OCI-LY3 (cell line): ENCODE measurements at regions not wholly inside any gene's neighbourhood (a gene's known extent, or its start where the extent isn't known, plus 50 kb on each side); places are given as distances from the start of the nearest gene placed in this dataset.

Source experiments
- H2AFZ ChIP-seq: fragments of 200-600, 300-600 bp; shearing (Covaris generic); 2 replicates; pipeline ENCODE4 v1.6.0; 2014; ENCODE audit warnings: antibody characterized with exemption, low read depth, low read length
- H3K27ac ChIP-seq: fragments of 200-600, 300-600 bp; sonication (generic); 2 replicates; pipeline ENCODE4 v1.5.1; 2014; ENCODE audit warnings: mild to moderate bottlenecking, low read length, moderate library complexity, mixed read lengths
- H3K27me3 ChIP-seq: fragments of 200-600, 300-600 bp; sonication (generic); 2 replicates; pipeline ENCODE4 v1.6.1; 2014; ENCODE audit warnings: low read depth, low read length, mixed read lengths
- H3K36me3 ChIP-seq: fragments of 200-600, 300-600 bp; sonication (generic); replicated peaks from 2 replicates; pipeline ENCODE3; 2014; ENCODE audit warnings: low read depth, low read length, mixed read lengths
- H3K4me1 ChIP-seq: fragments of 300-600, 200-600 bp; sonication (generic); 2 replicates; pipeline ENCODE4 v1.6.1; 2014; ENCODE audit warnings: low read length, mixed read lengths
- H3K4me2 ChIP-seq: fragments of 200-600, 300-600 bp; sonication (generic); 2 replicates; pipeline ENCODE4 v1.6.1; 2014; ENCODE audit warnings: low read length, mixed read lengths
- H3K4me3 ChIP-seq: fragments of 300-600, 200-600 bp; sonication (generic); 2 replicates; pipeline ENCODE4 v1.5.1; 2014; ENCODE audit warnings: antibody characterized with exemption, mild to moderate bottlenecking, low read length, moderate library complexity
- H3K79me2 ChIP-seq: fragments of 300-600, 200-600 bp; shearing (Covaris generic); 2 replicates; pipeline ENCODE4 v1.6.1; 2014; ENCODE audit warnings: mild to moderate bottlenecking, low read length, mixed read lengths
- H3K9ac ChIP-seq: fragments of 300-600, 200-600 bp; shearing (Covaris generic); 2 replicates; pipeline ENCODE4 v1.6.0; 2014; ENCODE audit warnings: mild to moderate bottlenecking, low read length, moderate library complexity
- H3K9me3 ChIP-seq: fragments of 200-600, 300-600 bp; shearing (Covaris generic); 2 replicates; pipeline ENCODE4 v1.6.1; 2014; ENCODE audit warnings: low read length, mixed read lengths; ENCODE audit not compliant: insufficient read depth
- H4K20me1 ChIP-seq: fragments of 200-600, 300-600 bp; sonication (generic); 2 replicates; pipeline ENCODE4 v1.6.1; 2016; ENCODE audit warnings: low read length, mixed read lengths; ENCODE audit not compliant: insufficient read depth
- CTCF ChIP-seq: fragments of 200-600, 300-600 bp; sonication (generic); IDR thresholded peaks from 2 replicates; pipeline ENCODE4 v1.5.1; 2014; ENCODE audit warnings: antibody characterized with exemption, low read length, low read depth
- EZH2phosphoT487 ChIP-seq: fragments of 200-600 bp; shearing (Covaris generic); IDR thresholded peaks from 2 replicates; pipeline ENCODE4 v1.6.1; 2018; ENCODE audit warnings: antibody characterized with exemption, mixed run types, low read depth

GRCh38 chr13:106633321-106633720 lies 65.4 kb upstream of the ARGLU1 start:
- no peaks in the 10 kb centered on the region for H3K79me2 ChIP-seq
- H2AFZ ChIP-seq: no peak overlapping the region
- H3K9me3 ChIP-seq: no peaks in the 10 kb centered on the region
- no peak overlapping the region for H3K4me2 ChIP-seq
- no peak overlapping the region for H3K9ac ChIP-seq
- H3K27me3 ChIP-seq: no peaks in the 10 kb centered on the region; the same call in 1 of the 2 replicates
- H3K36me3 ChIP-seq: no peaks in the 10 kb centered on the region
- no peak overlapping the region for H3K27ac ChIP-seq
- TF ChIP-seq CTCF: no peak
- TF ChIP-seq EZH2phosphoT487: no peak
- H4K20me1 ChIP-seq: no peaks in the 10 kb centered on the region
- no peaks in the 10 kb centered on the region for H3K4me1 ChIP-seq
- H3K4me3 ChIP-seq: no peak overlapping the region

- Histone ChIP-seq H3K4me1 (no peaks in the 10 kb centered on the region), H3K4me2 (no peak overlapping the region), H3K9ac (no peak overlapping the region), H3K4me3 (no peak overlapping the region), H3K27ac (no peak overlapping the region), H2AFZ (no peak overlapping the region), H3K27me3 (no peaks in the 10 kb centered on the region), H3K9me3 (no peaks in the 10 kb centered on the region), H3K36me3 (no peaks in the 10 kb centered on the region), H3K79me2 (no peaks in the 10 kb centered on the region), H4K20me1 (no peaks in the 10 kb centered on the region)
- no peak for TF ChIP-seq CTCF
- no peak for TF ChIP-seq EZH2phosphoT487
Observed at GRCh38 chr13:106630650-106631049, 62.7 kb upstream of the ARGLU1 start.

GRCh38 chr13:106630162-106630561 lies 62.2 kb upstream of the ARGLU1 start:
- Histone ChIP-seq H3K27ac (no peak overlapping the region), H3K79me2 (no peaks in the 10 kb centered on the region), H3K4me2 (no peak overlapping the region), H3K4me3 (no peak overlapping the region), H3K4me1 (no peaks in the 10 kb centered on the region), H3K36me3 (no peaks in the 10 kb centered on the region), H3K9ac (no peak overlapping the region), H3K27me3 (no peaks in the 10 kb centered on the region), H4K20me1 (no peaks in the 10 kb centered on the region), H3K9me3 (no peaks in the 10 kb centered on the region), H2AFZ (no peak overlapping the region)
- TF ChIP-seq EZH2phosphoT487 (no peak), CTCF (no peak)

- Histone ChIP-seq H2AFZ (no peak overlapping the region), H3K27ac (no peak overlapping the region), H3K4me3 (no peak overlapping the region), H3K4me1 (no peaks in the 10 kb centered on the region), H3K4me2 (no peak overlapping the region), H4K20me1 (no peaks in the 10 kb centered on the region), H3K79me2 (no peaks in the 10 kb centered on the region), H3K27me3 (no peaks in the 10 kb centered on the region), H3K9ac (no peak overlapping the region), H3K36me3 (no peaks in the 10 kb centered on the region), H3K9me3 (no peaks in the 10 kb centered on the region)
- no peak for TF ChIP-seq CTCF
- TF ChIP-seq EZH2phosphoT487: no peak
Observed at GRCh38 chr13:106628936-106629659, 61.2 kb upstream of the ARGLU1 start.
